SK-N-SH (cell line): ENCODE measurements at regions not wholly inside any gene's neighbourhood (a gene's known extent, or its start where the extent isn't known, plus 50 kb on each side); places are given as distances from the start of the nearest gene placed in this dataset.
"Not testable (repeated sequence)": the region's sequence is repeated elsewhere in the genome, so short reads cannot be mapped to it uniquely, and the experiment has no call there.

Experiments
- CTCF ChIA-PET: fragments of 300-600, 350-600 bp; formaldehyde crosslinking; extraction: SDS; loops from one replicate; lab custom pipeline; 2021; lab: Yijun Ruan, JAX
- POLR2A ChIA-PET: fragments of 350-600 bp; sonication (Branson Sonifier 250); formaldehyde crosslinking; extraction: SDS; loops from one replicate; lab custom pipeline; 2020; ENCODE audit warnings: antibody characterized with exemption, inconsistent platforms; lab: Yijun Ruan, JAX
- DNase-seq: peaks from one replicate; pipeline ENCODE4 v3.0.0; 2012
- H2AFZ ChIP-seq: fragments of 200-600 bp; sonication (generic); 2 replicates; pipeline ENCODE4 v1.8.1; 2016; ENCODE audit warnings: antibody characterized with exemption, mild to moderate bottlenecking, low read depth
- H3F3A ChIP-seq: fragments of 200-600 bp; sonication (generic); replicated peaks from 2 replicates; pipeline ENCODE3; 2016; ENCODE audit warnings: antibody characterized with exemption, mild to moderate bottlenecking; ENCODE audit not compliant: insufficient read depth
- H3K27ac ChIP-seq, 2 experiments: fragments of 200-500 bp in 1 of 2; fragments of 200-600 bp in 1 of 2; sonication (Bioruptor generic) in 1 of 2; sonication (generic), shearing (Covaris generic) in 1 of 2; 2 replicates each; pipeline versions ENCODE4 v1.5.1 to v1.6.1; 2014 to 2016; ENCODE audit warnings: low read depth in 2 of 2, inconsistent platforms in 1 of 2, low read length in 1 of 2, mild to moderate bottlenecking in 1 of 2, mixed read lengths in 1 of 2
- H3K27me3 ChIP-seq: fragments of 200-600 bp; sonication (generic), shearing (Covaris generic); 2 replicates; pipeline ENCODE4 v1.6.1; 2016; ENCODE audit warnings: mixed run types; ENCODE audit not compliant: insufficient read depth
- H3K36me3 ChIP-seq, 2 experiments: fragments of 200-500 bp in 1 of 2; fragments of 200-600 bp in 1 of 2; sonication (Bioruptor generic) in 1 of 2; sonication (generic) in 1 of 2; replicated peaks in 1 of 2; 2 replicates each; pipeline versions ENCODE3 to v1.5.1; 2014 to 2016; ENCODE audit warnings: low read length in 1 of 2, mild to moderate bottlenecking in 1 of 2; ENCODE audit not compliant: insufficient read depth in 2 of 2, control insufficient read depth in 1 of 2
- H3K4me1 ChIP-seq, 2 experiments: fragments of 200-500 bp in 1 of 2; fragments of 200-600 bp in 1 of 2; sonication (Bioruptor generic) in 1 of 2; sonication (generic), shearing (Covaris generic) in 1 of 2; 2 replicates each; pipeline versions ENCODE4 v1.5.1 to v1.6.1; 2014 to 2016; ENCODE audit warnings: low read depth in 1 of 2, low read length in 1 of 2, mixed run types in 1 of 2; ENCODE audit not compliant: insufficient read depth in 2 of 2, control insufficient read depth in 1 of 2
- H3K4me2 ChIP-seq: fragments of 200-600 bp; sonication (generic), shearing (Covaris generic); 2 replicates; pipeline ENCODE4 v1.6.1; 2017; ENCODE audit warnings: mixed run types
- H3K4me3 ChIP-seq, 2 experiments: fragments of 200-500 bp in 1 of 2; fragments of 200-600 bp in 1 of 2; sonication (Bioruptor generic) in 1 of 2; sonication (generic), shearing (Covaris generic) in 1 of 2; 2 replicates each; pipeline versions ENCODE4 v1.5.1 to v1.8.1; 2014 to 2016; ENCODE audit warnings: low read depth in 2 of 2, inconsistent platforms in 1 of 2, low read length in 1 of 2, mild to moderate bottlenecking in 1 of 2, mixed read lengths in 1 of 2, moderate library complexity in 1 of 2
- H3K79me2 ChIP-seq: fragments of 200-600 bp; sonication (generic); 2 replicates; pipeline ENCODE4 v1.8.1; 2017; ENCODE audit warnings: mild to moderate bottlenecking; ENCODE audit not compliant: insufficient read depth
- H3K9ac ChIP-seq: fragments of 200-600 bp; sonication (generic); 2 replicates; pipeline ENCODE4 v1.6.1; 2017; ENCODE audit warnings: mixed run types
- H3K9me2 ChIP-seq: fragments of 200-600 bp; sonication (generic); 2 replicates; pipeline ENCODE4 v1.6.1; 2017; ENCODE audit warnings: mixed run types
- H3K9me3 ChIP-seq: fragments of 200-600 bp; sonication (generic); 2 replicates; pipeline ENCODE4 v1.6.1; 2017; ENCODE audit warnings: mixed run types, mild to moderate bottlenecking, moderate library complexity
- H4K20me1 ChIP-seq: fragments of 200-600 bp; sonication (generic); 2 replicates; pipeline ENCODE4 v1.6.1; 2017; ENCODE audit warnings: mild to moderate bottlenecking, mixed run types; ENCODE audit not compliant: insufficient read depth
- FOXM1 ChIP-seq: IDR thresholded peaks from 2 replicates; pipeline ENCODE4 v1.4.0; 2012; ENCODE audit warnings: low read depth, mild to moderate bottlenecking
- GATA2 ChIP-seq: sonication (generic); formaldehyde crosslinking; IDR thresholded peaks from 2 replicates; pipeline ENCODE4 v1.5.0; 2020; ENCODE audit warnings: mild to moderate bottlenecking, missing genetic modification reagents
- NRF1 ChIP-seq: IDR thresholded peaks from 2 replicates; pipeline ENCODE4 v1.6.1; 2012; ENCODE audit warnings: low read depth, mild to moderate bottlenecking, low read length
- POLR2AphosphoS5 ChIP-seq: IDR thresholded peaks from 2 replicates; pipeline ENCODE4 v1.6.1; 2012; ENCODE audit warnings: low read depth, low read length
- RAD21 ChIP-seq: IDR thresholded peaks from 2 replicates; pipeline ENCODE4 v1.6.1; 2012; ENCODE audit warnings: mild to moderate bottlenecking, low read length
- TAF1 ChIP-seq: IDR thresholded peaks from 2 replicates; pipeline ENCODE4 v1.6.1; 2012; ENCODE audit warnings: low read depth, mild to moderate bottlenecking, low read length, moderate library complexity, borderline replicate concordance
- TCF12 ChIP-seq: IDR thresholded peaks from 2 replicates; pipeline ENCODE4 v1.4.0; 2012
- WGBS: methylation state at CpG from one replicate; pipeline ENCODE4 v1.1.6; 2017; ENCODE audit warnings: low lambda C conversion rate; 5-methylcytosine and 5-hydroxymethylcytosine counted together
- TF ChIP-seq, protein P1 (sequence below): fragments of 150-350 bp; IDR thresholded peaks from 2 replicates; pipeline ENCODE4 v1.6.1; 2017; ENCODE audit warnings: antibody characterized with exemption, low read length, low read depth, borderline replicate concordance
- TF ChIP-seq, protein P2 (sequence below): IDR thresholded peaks from 2 replicates; pipeline ENCODE4 v1.4.0; 2012; ENCODE audit warnings: low read depth, borderline replicate concordance
- TF ChIP-seq, protein P3 (sequence below): IDR thresholded peaks from 2 replicates; pipeline ENCODE4; 2012

DNA sequence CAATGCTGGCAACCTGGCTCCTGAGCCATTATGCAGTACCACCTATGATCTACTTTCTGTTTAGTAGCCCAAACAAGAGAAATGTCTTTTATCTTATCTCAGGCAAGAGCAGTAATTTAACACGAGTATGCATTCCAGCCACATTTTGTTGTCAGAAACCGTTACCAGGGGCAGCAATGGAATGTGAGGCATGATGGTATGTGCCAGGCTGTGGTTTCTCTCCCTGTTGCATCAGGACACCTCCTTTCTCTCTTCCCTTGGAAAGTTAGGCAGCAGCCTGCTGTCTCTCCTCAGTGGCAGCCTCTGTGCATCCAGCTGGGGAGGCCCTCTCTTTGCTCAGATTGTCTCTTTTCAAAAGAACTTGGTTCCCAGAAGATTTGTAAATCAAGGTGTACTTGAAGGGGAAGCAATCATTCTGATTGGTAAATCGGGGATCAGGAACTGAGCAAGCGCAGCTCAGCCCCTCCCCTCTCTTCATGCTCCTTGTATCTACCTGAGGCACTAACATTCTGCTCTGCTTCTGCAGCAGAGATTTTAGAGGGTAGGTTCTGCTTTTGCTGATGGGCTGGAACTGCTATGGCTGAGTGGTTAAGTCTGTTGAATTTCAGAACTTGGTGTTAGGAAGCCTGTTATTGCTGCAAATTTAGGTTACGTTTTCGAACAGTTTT lies 229.2 kb downstream of the ADAMTS15 start (continued):
- TF ChIP-seq, protein P1, sequence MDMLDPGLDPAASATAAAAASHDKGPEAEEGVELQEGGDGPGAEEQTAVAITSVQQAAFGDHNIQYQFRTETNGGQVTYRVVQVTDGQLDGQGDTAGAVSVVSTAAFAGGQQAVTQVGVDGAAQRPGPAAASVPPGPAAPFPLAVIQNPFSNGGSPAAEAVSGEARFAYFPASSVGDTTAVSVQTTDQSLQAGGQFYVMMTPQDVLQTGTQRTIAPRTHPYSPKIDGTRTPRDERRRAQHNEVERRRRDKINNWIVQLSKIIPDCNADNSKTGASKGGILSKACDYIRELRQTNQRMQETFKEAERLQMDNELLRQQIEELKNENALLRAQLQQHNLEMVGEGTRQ, result no peak
- no peak for TF ChIP-seq TAF1
- TF ChIP-seq GATA2 (CRISPR knock-in tag), result no peak
- TF ChIP-seq POLR2AphosphoS5, result peak; percentile 18; the same call in 1 of the 2 replicates
- TF ChIP-seq FOXM1, result no peak
- no peak for TF ChIP-seq NRF1
- no peak for TF ChIP-seq RAD21
- peak; percentile 77 for TF ChIP-seq TCF12
- TF ChIP-seq, protein P2, sequence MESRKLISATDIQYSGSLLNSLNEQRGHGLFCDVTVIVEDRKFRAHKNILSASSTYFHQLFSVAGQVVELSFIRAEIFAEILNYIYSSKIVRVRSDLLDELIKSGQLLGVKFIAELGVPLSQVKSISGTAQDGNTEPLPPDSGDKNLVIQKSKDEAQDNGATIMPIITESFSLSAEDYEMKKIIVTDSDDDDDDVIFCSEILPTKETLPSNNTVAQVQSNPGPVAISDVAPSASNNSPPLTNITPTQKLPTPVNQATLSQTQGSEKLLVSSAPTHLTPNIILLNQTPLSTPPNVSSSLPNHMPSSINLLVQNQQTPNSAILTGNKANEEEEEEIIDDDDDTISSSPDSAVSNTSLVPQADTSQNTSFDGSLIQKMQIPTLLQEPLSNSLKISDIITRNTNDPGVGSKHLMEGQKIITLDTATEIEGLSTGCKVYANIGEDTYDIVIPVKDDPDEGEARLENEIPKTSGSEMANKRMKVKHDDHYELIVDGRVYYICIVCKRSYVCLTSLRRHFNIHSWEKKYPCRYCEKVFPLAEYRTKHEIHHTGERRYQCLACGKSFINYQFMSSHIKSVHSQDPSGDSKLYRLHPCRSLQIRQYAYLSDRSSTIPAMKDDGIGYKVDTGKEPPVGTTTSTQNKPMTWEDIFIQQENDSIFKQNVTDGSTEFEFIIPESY, result no peak

DNA sequence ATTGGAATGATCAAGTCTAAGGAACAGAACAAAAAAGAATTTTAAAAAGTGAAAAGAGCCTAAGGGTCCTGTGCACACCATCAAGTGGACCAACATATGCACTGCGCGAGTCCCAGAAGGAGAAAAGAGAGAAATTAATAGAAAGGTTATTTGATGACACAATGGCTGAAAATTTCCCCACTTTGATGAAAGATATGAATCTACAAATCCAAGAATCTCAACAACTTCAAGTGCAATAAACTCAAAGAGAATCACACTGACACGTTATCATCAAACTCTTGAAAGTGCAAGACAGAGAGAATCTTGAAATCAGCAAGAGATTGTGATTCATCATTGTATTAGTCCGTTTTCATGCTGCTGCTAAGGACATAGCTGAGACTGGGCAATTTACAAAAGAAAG lies 230.8 kb downstream of the ADAMTS15 start:
- 54% methylated on average over 4 of the region's 4 CpGs for WGBS
- no peak for TF ChIP-seq NRF1
- TF ChIP-seq, protein P3, sequence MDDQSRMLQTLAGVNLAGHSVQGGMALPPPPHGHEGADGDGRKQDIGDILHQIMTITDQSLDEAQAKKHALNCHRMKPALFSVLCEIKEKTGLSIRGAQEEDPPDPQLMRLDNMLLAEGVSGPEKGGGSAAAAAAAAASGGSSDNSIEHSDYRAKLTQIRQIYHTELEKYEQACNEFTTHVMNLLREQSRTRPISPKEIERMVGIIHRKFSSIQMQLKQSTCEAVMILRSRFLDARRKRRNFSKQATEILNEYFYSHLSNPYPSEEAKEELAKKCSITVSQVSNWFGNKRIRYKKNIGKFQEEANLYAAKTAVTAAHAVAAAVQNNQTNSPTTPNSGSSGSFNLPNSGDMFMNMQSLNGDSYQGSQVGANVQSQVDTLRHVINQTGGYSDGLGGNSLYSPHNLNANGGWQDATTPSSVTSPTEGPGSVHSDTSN, result no peak
- TF ChIP-seq, all 33 proteins: peak for 0
- 0 out of 4 replicates have a peak, but pooled peaks cover 0 to 13% of the 10 kb centered on the region in 2 experiments for H3K4me1 ChIP-seq
- no peak for DNase-seq
- no peak overlapping the region for H3K4me2 ChIP-seq
- POLR2A ChIA-PET, result no interaction called here
- no peaks in the 10 kb centered on the region for H3K9me2 ChIP-seq
- no peaks in the 10 kb centered on the region for H3K27me3 ChIP-seq
- H4K20me1 ChIP-seq, result no peaks in the 10 kb centered on the region
- H3K9me3 ChIP-seq, result peaks cover 18% of the 10 kb centered on the region; the same call in 1 of the 2 replicates
- CTCF ChIA-PET, result interaction anchor here (0.9 to 1.5 kb wide), 2 partner anchors 11 to 248 kb away, joined by 3 read pairs; no protein-coding TSS in a partner anchor
- no peaks in the 10 kb centered on the region for H3K79me2 ChIP-seq
- no peaks in the 10 kb centered on the region for H3K36me3 ChIP-seq
- H3K9ac ChIP-seq, result no peak overlapping the region
- H3K4me3 ChIP-seq, result no peak overlapping the region
- H2AFZ ChIP-seq, result no peak overlapping the region
- H3F3A ChIP-seq, result peaks cover 5% of the 10 kb centered on the region
- H3K27ac ChIP-seq, result no peak overlapping the region

DNA sequence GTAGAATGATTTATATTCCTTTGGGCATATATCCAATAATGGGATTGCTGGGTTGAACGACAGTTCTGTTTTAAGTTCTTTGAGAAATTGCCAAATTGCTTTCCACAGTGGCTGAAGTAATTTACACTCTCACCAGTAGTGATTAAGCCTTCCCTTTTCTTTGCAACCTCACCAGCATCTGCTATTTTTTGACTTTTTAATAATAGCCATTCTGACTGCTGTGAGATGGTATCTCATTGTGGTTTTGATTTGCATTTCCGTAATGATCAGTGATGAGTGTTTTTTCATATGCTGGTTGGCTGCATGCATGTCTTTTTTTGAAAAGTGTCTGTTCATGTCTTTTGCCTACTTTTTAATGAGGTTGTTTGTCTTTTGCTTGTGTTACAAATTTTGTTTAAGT lies 233.8 kb downstream of the SNX19 start:
- CTCF ChIA-PET, result not testable (repeated sequence)

More for the DNA sequence above, 233.8 kb downstream of the SNX19 start:
- 14% methylated on average over 2 of the region's 2 CpGs for WGBS
- H4K20me1 ChIP-seq, POLR2A ChIA-PET, H3K4me3 ChIP-seq, H3K36me3 ChIP-seq, H3K4me2 ChIP-seq, H3K79me2 ChIP-seq, H3K4me1 ChIP-seq, H3K27ac ChIP-seq, H2AFZ ChIP-seq, DNase-seq, H3K9ac ChIP-seq, H3F3A ChIP-seq, H3K27me3 ChIP-seq, H3K9me2 ChIP-seq: not testable (repeated sequence)
- TF ChIP-seq, protein P3, result 0 out of 2 replicates have a peak, but pooled peaks have one; percentile 3
- TF ChIP-seq TCF12, result 0 out of 2 replicates have a peak, but pooled peaks have one; percentile 29
- peaks cover 18% of the 10 kb centered on the region; the same call in 1 of the 2 replicates for H3K9me3 ChIP-seq
